GM08714 (cell line): ENCODE measurements at regions not wholly inside any gene's neighbourhood (a gene's known extent, or its start where the extent isn't known, plus 50 kb on each side); places are given as distances from the start of the nearest gene placed in this dataset.

Source experiments
- H3K4me3 ChIP-seq: fragments of 200-500 bp; sonication (Bioruptor generic); 2 replicates; pipeline ENCODE4 v1.5.1; 2014; ENCODE audit warnings: mild to moderate bottlenecking, low read length, inconsistent platforms
- ZNF274 ChIP-seq: IDR thresholded peaks from 2 replicates; pipeline ENCODE4 v1.6.1; 2012; ENCODE audit warnings: mild to moderate bottlenecking, low read depth, low read length

GRCh38 chr2:181393472-181393871 is 63.7 kb upstream of the ITGA4 start:
- no peak for TF ChIP-seq ZNF274
- H3K4me3 ChIP-seq: no peak overlapping the region

DNA sequence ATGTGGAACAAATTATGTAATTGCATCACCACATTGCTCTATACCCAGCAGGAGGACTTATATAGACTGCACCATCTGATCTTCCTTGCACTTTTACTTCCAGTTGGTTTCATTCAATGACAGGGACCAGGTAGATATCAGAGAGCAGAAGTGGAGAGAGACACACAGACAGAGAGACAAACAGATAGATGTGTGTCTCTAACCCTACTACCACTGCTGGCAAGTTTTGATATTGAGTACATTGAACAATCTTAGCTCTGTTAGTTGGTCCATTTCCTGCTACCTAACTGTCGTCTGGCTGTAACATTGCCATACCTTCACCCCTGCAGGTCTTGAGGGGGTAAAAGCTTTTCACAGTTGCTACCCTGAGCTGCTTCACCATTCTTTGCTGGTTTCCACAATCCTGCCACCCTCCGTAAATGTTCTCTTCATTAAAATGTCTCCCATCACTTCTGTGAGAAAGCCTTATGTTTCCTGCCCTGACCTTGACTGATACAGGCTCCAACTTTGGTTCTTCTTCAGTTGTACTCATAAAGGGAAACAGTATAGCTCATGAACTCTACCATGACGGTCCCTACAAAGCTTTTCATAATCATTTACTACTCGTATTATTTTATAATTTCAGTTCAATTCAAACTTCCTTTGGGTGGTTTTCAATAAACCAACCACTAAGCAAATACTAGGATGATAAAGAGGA is 62.3 kb upstream of the ITGA4 start:
- no peak for TF ChIP-seq ZNF274
- no peak overlapping the region for H3K4me3 ChIP-seq

GRCh38 chr2:181395851-181396250 is 61.3 kb upstream of the ITGA4 start:
- TF ChIP-seq ZNF274: no peak
- no peak overlapping the region for H3K4me3 ChIP-seq

GRCh38 chr2:181396256-181397123 is 60.7 kb upstream of the ITGA4 start:
- no peak overlapping the region for H3K4me3 ChIP-seq
- TF ChIP-seq ZNF274: no peak

- no peak for TF ChIP-seq ZNF274
- no peak overlapping the region for H3K4me3 ChIP-seq
Measured at GRCh38 chr2:181397331-181397730, 59.9 kb upstream of the ITGA4 start.

DNA sequence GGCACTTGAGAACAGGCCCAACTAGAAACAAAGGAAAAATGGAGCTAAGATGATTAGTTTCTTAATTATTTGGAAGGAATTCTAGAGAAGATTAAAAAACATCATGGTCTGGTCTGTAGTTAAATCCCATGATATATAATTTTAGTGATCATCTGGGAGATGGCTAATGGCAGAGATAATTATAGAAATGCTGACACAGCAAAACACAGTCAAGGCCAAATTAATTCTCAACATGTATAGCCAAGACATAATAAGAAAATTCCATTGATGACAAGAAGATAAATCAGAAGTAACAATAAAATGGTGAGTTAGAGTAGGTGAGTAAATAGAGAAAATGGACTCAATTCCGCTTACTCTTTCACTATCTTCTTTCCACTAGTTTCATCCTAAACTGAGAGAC is 59.2 kb upstream of the ITGA4 start:
- H3K4me3 ChIP-seq: no peak overlapping the region
- TF ChIP-seq ZNF274: no peak

- TF ChIP-seq ZNF274: no peak
- no peak overlapping the region for H3K4me3 ChIP-seq
Measured at GRCh38 chr2:181399027-181399426, 58.2 kb upstream of the ITGA4 start.

DNA sequence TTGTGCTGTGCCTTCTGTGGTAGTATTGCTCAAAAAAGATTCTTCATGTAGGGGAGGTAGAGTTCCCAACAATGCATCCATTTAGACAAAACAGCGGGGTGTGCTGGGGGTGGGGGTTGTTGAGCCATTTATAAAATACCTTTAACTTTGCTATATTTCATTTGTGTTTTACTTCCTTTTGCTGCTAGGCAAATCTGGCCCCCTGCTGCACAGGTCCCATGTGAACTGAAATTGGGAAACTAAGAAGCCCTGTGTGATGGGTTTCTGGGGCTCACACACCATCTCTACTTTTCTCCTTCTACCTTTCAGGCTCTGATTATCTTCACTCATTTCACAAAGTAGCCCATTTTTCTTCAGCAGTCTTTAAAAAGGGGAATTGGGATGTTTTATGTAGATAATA is 52.7 kb upstream of the ITGA4 start:
- TF ChIP-seq ZNF274: no peak
- H3K4me3 ChIP-seq: 0 out of 2 replicates have a peak overlapping the region, but pooled peaks have one; percentile 22

DNA sequence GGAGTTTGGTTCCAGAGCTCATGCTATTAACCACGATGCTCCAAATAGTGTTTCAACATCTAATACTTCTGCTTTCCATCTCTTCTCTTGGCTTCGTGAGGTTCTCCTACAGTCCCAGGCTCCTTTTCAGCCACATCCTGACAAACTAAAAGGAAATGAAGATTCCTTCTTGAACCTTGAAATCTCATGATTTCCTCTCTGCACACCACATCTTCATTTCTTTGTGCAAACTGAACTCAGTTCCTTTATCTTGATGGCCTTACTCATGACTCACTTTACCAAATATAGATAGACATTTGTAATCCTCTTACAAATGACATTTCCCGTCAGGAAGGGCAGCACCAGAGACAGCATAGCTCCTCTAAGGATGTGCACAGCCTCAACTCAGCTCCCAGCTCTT is 50.0 kb upstream of the ITGA4 start:
- no peak for TF ChIP-seq ZNF274
- H3K4me3 ChIP-seq: no peak overlapping the region
